Neural progenitor cell (in vitro differentiated cells): ENCODE measurements at regions not wholly inside any gene's neighbourhood (a gene's known extent, or its start where the extent isn't known, plus 50 kb on each side); places are given as distances from the start of the nearest gene placed in this dataset.

Experiments used
- CTCF ChIP-seq: fragments of 200-600 bp; sonication (generic); IDR thresholded peaks from 2 replicates; pipeline ENCODE4 v1.5.1; 2017; ENCODE audit warnings: antibody characterized with exemption, mild to moderate bottlenecking
- EZH2 ChIP-seq: fragments of 200-600 bp; sonication (generic); IDR thresholded peaks from 2 replicates; pipeline ENCODE4 v1.6.1; 2017; ENCODE audit warnings: antibody characterized with exemption, mild to moderate bottlenecking, moderate library complexity

- TF ChIP-seq CTCF (no peak), EZH2 (no peak)
These were observed 177.9 kb downstream of the WSCD1 start for GRCh38 chr17:6248061-6248460.
